Activated CD8-positive, alpha-beta memory T cell treated with anti-CD3 and anti-CD28 coated beads for 36 hours (primary cell): ENCODE measurements at regions not wholly inside any gene's neighbourhood (a gene's known extent, or its start where the extent isn't known, plus 50 kb on each side); places are given as distances from the start of the nearest gene placed in this dataset.

Source experiments
- CTCF ChIA-PET: fragments of 350-600 bp; sonication (Branson Sonifier 250); formaldehyde crosslinking; loops from one replicate; lab custom pipeline; 2021; ENCODE audit warnings: antibody characterized with exemption; lab: Charles Lee
- POLR2A ChIA-PET: fragments of 350-600 bp; sonication (Branson Sonifier 250); formaldehyde crosslinking; loops from one replicate; lab custom pipeline; 2021; ENCODE audit warnings: antibody characterized with exemption; lab: Charles Lee

DNA sequence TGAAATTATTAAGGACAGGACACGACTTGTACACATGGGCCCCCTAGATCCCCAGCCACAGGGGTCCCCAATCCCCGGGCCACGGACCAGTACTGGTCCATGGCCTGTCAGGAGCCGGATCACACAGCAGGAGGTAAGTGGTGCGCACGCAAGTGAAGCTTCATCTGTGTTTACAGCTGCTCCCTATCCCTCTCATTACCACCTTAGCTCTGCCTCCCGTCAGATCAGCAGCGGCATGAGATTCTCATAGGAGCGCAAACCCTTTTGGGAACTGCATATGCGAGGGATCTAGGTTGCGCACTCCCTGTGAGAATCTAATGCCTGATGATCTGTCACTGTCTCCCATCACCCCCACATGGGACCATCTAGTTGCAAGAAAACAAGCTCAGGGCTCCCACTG lies 137.8 kb upstream of the ZFHX3 start:
- CTCF ChIA-PET = no interaction called here
- POLR2A ChIA-PET = no interaction called here

DNA sequence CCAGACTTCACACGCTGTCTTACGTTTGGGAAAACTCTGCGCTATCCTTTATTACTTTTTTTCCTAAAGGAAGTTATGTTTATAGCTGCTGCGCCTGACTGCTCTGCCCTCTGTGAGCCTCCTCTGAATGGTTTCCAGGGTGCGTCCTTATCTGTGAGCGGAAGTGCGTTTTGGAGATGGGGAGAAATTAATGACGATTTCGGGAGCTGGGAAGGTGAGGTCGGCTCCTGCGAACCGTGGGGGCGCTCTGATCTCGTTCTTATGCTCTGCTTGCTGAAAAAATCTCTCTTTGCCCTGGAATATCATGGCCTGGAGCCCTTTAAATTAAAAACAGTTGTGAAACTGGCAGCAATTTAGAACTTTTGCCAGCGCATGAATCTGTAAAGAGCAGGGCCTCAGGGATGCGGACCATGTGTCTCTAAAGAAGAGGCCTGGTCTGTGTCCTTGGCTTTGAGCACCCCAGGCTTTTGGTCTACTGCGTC lies 135.7 kb upstream of the ZFHX3 start:
- CTCF ChIA-PET = no interaction called here
- POLR2A ChIA-PET = no interaction called here

DNA sequence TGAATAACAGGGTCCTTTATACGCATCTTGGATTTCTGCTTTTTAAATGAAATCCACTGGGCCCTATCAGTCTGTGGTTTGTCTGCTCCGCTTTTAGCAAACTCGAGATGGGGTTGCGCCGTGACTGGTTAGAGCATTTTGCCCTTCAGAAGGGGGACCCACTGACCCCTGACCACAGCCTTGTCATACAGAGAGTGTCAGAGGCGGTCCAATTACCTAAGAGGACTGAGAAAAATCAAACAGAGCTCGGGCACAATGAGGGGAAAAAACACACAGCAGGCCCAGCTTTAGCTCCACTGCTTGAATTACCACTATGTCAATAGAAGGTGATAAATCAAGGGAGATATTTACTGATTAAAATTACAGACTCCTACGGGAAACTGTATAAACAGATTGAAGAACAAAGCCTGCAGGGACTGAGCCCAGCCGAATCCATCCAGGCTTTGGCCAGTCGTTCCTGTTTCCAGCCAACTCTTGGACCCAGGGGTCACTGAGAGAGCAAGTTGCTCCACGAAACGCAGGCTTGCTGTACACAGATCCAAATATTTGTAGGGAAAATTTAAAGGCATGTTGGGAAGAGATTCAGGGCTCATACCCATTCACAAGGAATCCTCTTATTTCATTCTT lies 131.9 kb upstream of the ZFHX3 start:
- ChIA-PET POLR2A (no interaction called here), CTCF (no interaction called here)

DNA sequence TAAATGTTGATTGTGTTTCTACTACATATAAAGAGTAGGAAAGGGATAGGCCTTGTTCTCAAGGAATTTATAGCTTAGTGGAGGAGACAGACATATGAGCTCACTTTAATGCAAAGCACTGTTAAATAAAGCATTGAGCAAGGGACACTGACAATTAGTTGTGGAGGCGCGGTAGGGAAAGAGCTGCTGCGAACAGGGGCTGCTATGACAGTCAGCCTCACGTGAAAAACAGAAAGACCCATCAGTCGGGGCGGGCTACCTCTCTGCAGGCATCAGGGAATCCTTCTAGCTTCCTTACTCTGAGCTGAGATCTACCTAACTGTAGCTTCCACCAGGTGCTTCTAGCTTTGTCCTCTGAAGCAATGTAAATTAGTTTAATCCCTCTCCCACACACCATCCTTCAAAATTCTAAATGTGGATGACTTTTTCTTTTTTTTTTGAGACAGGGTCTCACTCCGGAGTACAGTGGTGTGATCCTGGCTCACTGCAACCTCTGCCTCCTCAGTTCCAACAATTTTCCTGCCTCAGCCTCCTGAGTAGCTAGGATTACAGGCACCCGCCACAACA lies 129.9 kb upstream of the ZFHX3 start:
- ChIA-PET CTCF (no interaction called here), POLR2A (no interaction called here)

DNA sequence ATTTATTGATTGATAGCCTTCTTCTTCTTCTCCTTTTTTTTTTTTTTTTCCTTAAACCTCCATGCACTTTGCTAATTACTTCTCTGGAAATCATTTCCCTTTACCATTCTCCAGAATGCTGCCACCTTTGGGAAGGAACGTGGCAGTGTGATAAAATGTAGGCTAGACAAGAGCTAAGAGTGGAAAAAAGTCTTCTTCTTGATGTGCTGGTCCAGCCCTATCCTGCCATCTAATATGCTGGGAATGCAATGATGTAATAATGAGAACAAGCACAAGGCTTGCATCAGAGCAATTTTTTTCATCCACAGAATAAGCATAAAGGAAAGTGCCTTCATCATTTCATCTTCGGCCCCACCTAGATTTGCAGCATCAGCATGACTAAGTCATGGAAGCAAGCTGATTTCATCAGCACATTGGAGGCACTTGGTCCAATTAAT lies 128.7 kb upstream of the ZFHX3 start:
- ChIA-PET CTCF (no interaction called here), POLR2A (no interaction called here)

DNA sequence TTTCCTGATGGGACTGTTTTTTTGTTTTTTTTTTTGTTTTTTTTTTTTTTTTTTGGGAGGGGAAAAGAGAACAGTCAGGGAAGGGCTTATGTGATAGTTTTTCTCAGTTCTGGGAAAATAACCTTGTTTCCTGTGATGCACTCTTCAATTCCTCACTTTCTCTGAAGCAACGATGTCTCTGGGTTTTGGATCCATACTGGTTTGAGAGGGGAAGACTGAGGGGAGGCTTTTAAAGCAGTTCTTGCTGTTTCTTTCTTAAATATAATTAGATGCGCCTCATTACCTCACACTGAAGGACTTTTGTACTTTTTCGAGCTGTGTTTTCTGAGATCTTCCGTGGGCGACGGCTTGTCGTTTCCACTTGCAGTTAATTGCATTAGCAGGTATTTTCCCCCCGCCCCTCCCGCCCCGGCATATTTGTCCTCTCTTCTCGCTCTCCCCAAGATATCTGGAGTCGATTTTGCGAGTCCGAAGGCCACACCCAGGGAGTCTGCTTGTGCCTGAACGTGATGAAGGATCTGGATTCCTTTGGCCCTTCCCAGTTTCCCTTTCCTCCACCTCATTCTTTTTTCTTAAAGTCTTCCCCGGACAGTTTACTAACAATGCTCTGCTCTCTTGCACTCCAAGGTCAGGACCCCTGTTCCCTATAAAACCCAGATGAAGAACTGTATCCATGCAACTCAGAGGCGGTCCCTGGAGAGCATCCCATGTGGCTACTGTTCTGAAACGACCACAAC lies 125.2 kb upstream of the ZFHX3 start:
- ChIA-PET CTCF (no interaction called here), POLR2A (no interaction called here)

DNA sequence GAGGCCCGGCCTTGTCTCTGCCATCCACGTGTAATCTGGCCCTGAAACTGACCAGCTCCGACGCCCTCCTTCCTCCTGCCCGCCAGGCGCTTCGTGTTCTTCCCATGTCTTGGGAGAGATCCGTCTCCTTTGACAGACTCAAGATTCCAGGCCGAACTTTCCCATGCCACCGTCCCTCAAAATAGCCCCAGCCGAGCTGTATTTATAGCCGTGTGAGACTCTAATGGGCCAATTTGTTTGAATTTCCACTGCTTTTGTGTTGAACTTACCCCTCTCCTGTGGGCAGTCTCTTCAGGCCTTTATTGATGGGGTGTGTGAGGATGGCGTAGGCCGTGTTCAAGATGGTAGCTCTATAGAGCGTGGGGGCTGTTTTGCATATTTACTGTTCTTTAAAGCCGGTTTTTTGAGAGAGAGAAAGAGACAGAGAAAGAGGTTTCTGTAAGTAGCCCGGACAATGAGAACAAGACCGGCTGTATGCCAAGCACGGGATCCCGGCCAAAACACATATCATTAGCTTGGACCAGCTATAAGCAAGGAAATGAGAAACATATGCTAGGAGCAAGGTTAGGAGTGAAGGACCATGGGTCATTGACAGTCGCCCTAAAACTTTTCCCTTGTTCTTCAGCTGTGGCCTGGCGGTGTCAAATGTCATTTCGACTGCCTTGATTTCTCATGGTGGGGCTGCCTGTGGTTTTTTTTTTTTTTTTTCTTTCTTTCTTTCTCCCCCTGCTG lies 124.5 kb upstream of the ZFHX3 start:
- CTCF ChIA-PET = no interaction called here
- POLR2A ChIA-PET = no interaction called here

DNA sequence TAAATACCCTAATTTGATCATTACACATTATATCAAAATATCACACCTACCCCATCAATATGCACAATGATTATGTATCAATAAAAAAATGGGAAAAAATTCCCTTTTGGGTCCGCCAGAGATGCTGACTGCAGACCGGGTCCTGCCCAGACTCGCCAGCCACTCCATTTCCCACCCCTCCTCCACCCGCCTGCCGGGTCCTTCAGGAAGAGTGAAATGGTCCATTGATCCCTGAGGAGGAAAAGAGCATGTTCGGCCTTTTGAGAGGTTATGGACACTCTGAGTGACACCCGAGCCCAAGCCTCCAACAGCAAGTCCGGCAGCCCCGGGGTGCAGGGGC lies 123.9 kb upstream of the ZFHX3 start:
- ChIA-PET POLR2A (no interaction called here), CTCF (no interaction called here)

DNA sequence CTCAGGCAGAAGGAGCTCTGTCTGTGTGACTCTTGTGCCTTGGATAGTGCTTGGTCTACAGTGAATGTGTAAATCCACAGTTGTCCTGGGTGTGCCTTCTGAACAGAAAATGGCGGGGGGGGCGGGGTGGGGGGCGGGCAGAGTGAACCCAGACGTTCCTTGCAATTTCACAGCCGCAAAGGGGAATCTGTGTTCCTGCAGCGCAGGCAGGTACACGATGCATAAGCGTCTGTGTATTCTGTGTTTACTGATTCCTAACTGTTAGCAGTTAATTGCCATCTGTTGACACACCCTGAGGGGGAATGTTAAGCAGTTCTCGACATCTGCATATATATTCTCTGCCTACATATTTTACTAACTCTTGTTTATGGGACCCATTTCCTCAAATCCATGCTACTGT lies 123.5 kb upstream of the ZFHX3 start:
- POLR2A ChIA-PET = no interaction called here
- CTCF ChIA-PET = no interaction called here

DNA sequence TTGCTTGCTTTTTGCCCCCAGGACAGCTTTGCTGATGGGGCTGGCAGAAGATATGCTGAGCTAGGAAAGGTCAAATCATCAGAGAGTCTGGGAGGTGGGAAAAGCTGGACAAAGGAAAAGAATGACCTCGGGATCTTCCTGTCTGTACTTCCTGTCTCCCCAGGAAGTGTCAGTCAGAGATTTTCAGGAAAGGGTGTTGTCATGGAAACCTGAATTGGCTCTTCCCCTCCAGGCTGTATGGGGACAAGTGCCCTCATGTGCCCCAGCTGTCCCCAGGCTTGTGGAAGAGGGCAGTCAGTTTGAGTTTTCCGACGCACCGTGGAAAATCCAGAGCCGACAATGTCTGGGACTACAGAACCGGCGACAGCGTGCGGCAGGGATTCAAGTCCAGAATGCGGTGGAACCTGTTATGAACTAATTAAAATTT lies 122.7 kb upstream of the ZFHX3 start:
- POLR2A ChIA-PET = no interaction called here
- CTCF ChIA-PET = interaction anchor here (0.6 kb wide), 1 partner anchor 1951 kb away, joined by 3 read pairs; no protein-coding TSS in a partner anchor

DNA sequence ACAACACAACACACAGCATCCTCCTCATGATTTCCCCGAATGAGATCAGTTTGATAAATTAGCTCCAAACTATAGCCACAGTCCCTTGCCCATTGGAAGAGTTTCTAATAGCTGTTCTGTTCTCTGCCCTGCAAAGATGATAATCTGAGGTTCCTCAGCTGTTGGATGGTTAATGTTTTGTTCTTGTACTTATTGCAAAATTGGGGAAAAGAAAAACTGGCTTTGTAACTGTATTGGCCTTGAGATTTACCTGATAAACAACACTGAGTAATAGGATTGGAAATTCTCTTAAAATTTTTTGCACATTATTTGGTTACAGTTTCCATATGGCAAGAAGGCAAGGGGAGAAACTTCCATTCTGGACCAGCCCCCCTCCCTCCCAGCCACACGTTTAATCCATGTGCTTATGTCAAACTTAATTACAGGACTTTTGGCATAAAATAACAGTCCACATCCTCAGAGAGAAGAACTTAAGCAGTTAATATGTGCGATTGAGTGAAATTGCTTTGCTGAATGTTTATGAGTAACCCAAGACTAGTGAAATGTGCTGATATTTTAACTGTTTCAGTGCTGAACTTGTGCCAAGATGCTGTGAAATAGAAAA lies 119.1 kb upstream of the ZFHX3 start:
- ChIA-PET CTCF (no interaction called here), POLR2A (no interaction called here)

DNA sequence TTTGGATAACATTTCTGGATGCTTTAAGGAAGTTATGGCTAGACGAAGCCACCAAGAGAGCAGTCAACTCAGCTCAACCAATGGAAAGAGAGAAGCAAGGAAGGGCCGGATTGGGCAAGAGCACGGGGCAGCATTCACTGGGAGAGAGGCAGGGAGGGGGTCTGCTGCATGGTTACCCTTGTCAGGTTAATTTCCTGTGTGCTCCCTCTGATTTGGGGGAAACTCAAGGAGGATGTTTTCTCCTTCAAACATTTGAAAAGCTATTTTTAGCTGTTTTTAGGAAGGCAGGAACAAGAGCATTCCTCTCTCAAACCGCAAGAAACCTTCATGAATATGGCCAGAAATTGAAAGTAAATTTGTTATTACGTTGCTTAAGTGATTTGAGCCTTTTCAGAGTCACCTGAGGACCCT lies 118.5 kb upstream of the ZFHX3 start:
- POLR2A ChIA-PET = no interaction called here
- CTCF ChIA-PET = no interaction called here

DNA sequence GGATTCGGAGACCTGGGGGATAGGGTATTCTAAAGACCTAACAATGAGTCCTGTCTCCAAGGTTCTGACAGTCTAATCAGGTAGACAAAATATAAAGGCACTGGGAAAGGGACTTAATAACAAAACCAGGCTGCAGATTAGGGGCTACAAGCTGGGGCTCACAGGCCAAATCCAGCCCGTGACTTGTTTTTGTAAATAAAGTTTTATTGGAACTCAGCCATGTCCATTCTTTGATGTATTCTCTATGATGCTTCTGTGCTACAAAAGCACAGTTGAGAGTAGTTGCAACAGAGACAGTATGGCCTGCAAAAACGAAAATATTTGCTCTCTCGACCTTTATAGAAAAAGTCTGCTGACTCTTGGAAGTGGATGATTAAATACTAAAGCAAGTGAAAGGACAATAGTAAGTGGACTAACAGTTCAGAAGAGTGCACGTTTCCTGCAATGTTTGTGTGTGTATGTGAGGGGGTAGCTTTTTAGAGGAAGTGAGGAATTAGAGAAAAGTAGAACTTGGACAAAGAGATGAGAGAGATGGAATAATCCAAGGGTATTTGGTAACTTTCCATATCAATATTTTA lies 115.4 kb upstream of the ZFHX3 start:
- ChIA-PET CTCF (no interaction called here), POLR2A (no interaction called here)

DNA sequence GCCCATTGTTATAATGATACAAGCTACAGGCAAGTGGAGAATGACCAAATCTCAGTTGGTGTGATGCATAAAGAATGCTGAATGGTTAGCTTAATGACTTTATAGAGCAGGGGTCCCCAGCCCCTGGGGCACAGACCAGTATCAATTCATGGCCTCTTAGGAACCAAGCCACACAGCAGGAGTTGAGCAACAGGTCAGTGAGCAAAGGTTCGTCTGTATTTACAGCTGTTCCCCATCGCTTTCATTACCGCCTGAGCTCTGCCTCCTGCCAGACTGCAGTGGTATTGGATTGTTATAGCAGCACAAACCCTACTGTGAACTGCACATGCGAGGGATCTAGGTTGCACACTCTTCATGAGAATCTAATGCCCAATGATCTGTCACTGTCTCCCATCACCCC lies 114.0 kb upstream of the ZFHX3 start:
- POLR2A ChIA-PET = no interaction called here
- CTCF ChIA-PET = interaction anchor here (0.5 kb wide), 1 partner anchor 152 kb away, joined by 3 read pairs; no protein-coding TSS in a partner anchor

DNA sequence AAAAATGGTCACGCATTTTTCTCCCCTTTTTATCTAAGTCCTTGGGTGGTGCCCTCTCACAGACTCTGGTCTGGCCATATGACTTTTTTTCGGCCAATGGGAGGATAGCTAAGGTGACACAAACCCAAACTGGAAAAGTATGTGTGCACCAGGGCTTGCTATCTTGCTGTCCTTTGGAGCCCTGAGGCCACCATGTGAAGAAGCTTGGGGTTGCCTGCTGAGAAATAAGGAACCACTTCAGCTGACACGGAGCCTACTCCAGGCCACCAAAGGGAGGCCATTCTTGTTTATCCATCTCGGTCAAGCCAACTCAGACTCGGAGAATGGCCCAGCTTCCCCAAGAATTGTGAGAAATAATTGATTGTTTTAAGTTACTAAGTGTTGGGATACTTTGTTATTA lies 111.4 kb upstream of the ZFHX3 start:
- CTCF ChIA-PET = no interaction called here
- POLR2A ChIA-PET = no interaction called here

DNA sequence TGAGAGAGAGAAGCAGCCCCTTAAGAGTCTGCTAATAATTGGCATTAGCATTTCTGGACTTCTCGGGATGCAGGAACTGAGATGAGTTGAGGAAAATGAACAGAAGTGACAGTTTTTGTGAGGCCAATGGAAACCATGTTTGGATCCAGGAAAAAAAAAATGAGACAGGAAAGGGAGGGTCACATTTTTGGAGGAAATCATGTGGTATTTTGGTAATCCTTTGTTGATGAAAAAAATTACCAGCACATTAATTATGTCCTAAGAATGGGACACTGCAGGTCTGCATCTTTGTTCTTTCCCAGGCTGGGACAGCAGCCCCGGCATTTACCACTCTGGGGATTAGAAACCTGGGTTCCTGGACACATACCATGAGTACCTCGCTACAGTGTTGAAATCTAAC lies 109.9 kb upstream of the ZFHX3 start:
- ChIA-PET CTCF (no interaction called here), POLR2A (no interaction called here)

DNA sequence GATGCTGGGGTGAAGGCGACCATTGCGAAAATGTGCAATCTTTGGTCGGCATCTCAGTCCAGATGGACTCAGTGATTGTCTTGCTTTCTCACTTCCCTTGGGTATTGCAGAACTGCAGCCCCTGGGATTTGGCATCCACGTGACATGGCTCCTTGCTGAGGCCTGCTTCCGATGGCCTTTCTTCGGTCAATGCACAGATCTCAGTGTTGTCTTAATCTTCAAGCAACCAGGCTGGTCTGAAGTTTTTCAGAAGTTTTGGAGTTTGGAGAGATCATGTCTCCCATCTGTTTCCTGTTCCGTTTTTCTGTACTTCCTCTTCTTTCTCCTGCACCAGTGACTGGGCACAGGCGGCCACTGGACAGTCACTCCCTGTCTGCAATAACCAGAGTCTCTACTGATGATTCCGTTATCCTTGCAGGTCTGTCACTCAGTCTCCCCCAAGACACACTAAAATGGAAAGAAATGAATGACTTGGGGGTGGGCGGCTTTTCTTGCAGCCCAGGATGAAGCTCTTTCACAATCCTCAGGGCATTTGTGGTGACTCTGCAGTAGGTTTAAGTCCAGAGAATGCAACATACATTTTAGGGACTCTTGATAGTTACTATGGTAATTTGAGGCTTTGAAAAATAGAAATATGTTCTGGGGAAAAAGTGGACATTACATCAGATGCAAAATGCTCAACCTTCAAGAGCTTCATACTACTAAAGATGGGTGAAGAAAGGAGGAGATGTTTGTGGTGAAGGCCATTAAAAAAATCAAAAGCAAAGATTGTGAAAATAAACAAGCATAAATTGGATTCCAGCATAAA lies 106.3 kb upstream of the ZFHX3 start:
- POLR2A ChIA-PET = no interaction called here

DNA sequence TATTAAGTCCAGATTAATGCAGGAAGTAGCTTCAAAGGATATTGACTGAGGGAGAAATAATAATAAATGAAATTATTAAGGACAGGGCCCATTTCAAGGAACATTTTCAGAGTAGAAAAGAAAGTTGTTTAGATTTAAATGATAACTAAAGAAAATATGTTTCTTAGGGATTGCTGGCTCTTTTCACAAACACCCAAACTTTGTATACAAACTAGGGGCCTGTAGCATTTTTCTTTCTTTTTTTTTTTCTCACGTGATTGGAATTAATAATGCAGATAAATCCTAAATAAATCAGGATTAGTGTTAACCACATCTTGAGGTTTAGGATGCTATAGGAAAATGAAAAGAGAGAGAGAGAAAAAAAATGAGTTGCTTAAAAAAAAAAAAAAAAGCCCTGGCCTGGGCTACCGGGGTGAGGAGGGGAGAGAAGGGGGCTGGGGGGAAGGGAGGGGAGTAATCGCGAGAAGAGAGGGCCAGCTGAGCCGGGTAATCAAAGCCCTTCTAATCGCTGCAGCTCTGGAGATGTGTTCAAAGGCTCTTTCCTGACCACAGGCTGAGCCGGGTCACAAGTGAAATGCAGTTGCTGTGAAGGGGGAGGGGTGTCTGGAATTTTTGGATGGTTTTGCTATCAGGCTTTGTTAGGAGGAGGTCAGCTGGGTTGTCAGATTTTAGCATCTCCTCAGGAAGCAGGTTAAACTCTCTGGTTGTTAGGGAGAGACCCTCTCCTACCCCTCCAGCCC lies 104.6 kb upstream of the ZFHX3 start:
- POLR2A ChIA-PET = no interaction called here
- CTCF ChIA-PET = no interaction called here

More for the DNA sequence above, 106.3 kb upstream of the ZFHX3 start:
- CTCF ChIA-PET = no interaction called here
